Activated T-helper 17 cell treated with anti-CD3 and anti-CD28 coated beads, Interleukin-2, amount 50 U/mL, for 72 hours (primary cell): ENCODE measurements at regions not wholly inside any gene's neighbourhood (a gene's known extent, or its start where the extent isn't known, plus 50 kb on each side); places are given as distances from the start of the nearest gene placed in this dataset.

Experiments
- ATAC-seq: fragments of 150-1000 bp; cut with Tn5 transposase; replicated peaks from 2 replicates; pipeline ENCODE4 v1.10.0; 2021; ENCODE audit warnings: mild to moderate bottlenecking, moderate library complexity
- H3K27ac Mint-ChIP-seq: one replicate; pipeline ENCODE4 v1.8.0; 2022; ENCODE audit warnings: mixed read lengths
- H3K27me3 Mint-ChIP-seq: one replicate; pipeline ENCODE4 v1.8.0; 2022; ENCODE audit warnings: mixed read lengths
- H3K36me3 Mint-ChIP-seq: one replicate; pipeline ENCODE4 v1.8.0; 2022; ENCODE audit warnings: low read depth, mild to moderate bottlenecking, mixed read lengths
- H3K4me1 Mint-ChIP-seq: one replicate; pipeline ENCODE4 v1.8.0; 2022; ENCODE audit warnings: mixed read lengths
- H3K4me3 Mint-ChIP-seq: one replicate; pipeline ENCODE4 v1.8.0; 2022; ENCODE audit warnings: mild to moderate bottlenecking, mixed read lengths
- H3K9me3 Mint-ChIP-seq: one replicate; pipeline ENCODE4 v1.8.0; 2022; ENCODE audit warnings: mixed read lengths

- no peak overlapping the region for H3K4me3 Mint-ChIP-seq
- no peaks in the 10 kb centered on the region for H3K4me1 Mint-ChIP-seq
- H3K9me3 Mint-ChIP-seq, result no peaks in the 10 kb centered on the region
- no peak for ATAC-seq
- peaks cover 5% of the 10 kb centered on the region for H3K27me3 Mint-ChIP-seq
- H3K36me3 Mint-ChIP-seq, result no peaks in the 10 kb centered on the region
- no peak overlapping the region for H3K27ac Mint-ChIP-seq
Observed at GRCh38 chr3:152930516-152930915, 95.6 kb downstream of the P2RY1 start.

- Mint-ChIP-seq H3K27me3 (peaks cover 2% of the 10 kb centered on the region), H3K36me3 (no peaks in the 10 kb centered on the region), H3K27ac (no peak overlapping the region), H3K4me3 (no peak overlapping the region), H3K9me3 (no peaks in the 10 kb centered on the region), H3K4me1 (no peaks in the 10 kb centered on the region)
- no peak for ATAC-seq
Observed at GRCh38 chr3:152937234-152937633, 102.3 kb downstream of the P2RY1 start.

GRCh38 chr3:152938974-152939636 lies 104.2 kb downstream of the P2RY1 start:
- ATAC-seq, result no peak
- Mint-ChIP-seq H3K4me1 (no peaks in the 10 kb centered on the region), H3K27me3 (no peaks in the 10 kb centered on the region), H3K4me3 (no peak overlapping the region), H3K27ac (no peak overlapping the region), H3K36me3 (no peaks in the 10 kb centered on the region), H3K9me3 (no peaks in the 10 kb centered on the region)

GRCh38 chr3:152941859-152942258 lies 106.9 kb downstream of the P2RY1 start:
- no peak for ATAC-seq
- Mint-ChIP-seq H3K27me3 (no peaks in the 10 kb centered on the region), H3K27ac (no peak overlapping the region), H3K4me1 (no peaks in the 10 kb centered on the region), H3K36me3 (no peaks in the 10 kb centered on the region), H3K9me3 (no peaks in the 10 kb centered on the region), H3K4me3 (no peak overlapping the region)

GRCh38 chr3:152942366-152942765 lies 107.4 kb downstream of the P2RY1 start:
- H3K4me3 Mint-ChIP-seq, result no peak overlapping the region
- ATAC-seq, result no peak
- no peaks in the 10 kb centered on the region for H3K27me3 Mint-ChIP-seq
- no peaks in the 10 kb centered on the region for H3K36me3 Mint-ChIP-seq
- no peaks in the 10 kb centered on the region for H3K9me3 Mint-ChIP-seq
- H3K27ac Mint-ChIP-seq, result no peak overlapping the region
- no peaks in the 10 kb centered on the region for H3K4me1 Mint-ChIP-seq

GRCh38 chr3:152943645-152944044 lies 108.7 kb downstream of the P2RY1 start:
- H3K27me3 Mint-ChIP-seq, result no peaks in the 10 kb centered on the region
- no peak overlapping the region for H3K27ac Mint-ChIP-seq
- ATAC-seq, result no peak
- H3K4me3 Mint-ChIP-seq, result no peak overlapping the region
- no peaks in the 10 kb centered on the region for H3K36me3 Mint-ChIP-seq
- H3K9me3 Mint-ChIP-seq, result no peaks in the 10 kb centered on the region
- no peaks in the 10 kb centered on the region for H3K4me1 Mint-ChIP-seq

- no peak overlapping the region for H3K4me3 Mint-ChIP-seq
- no peak for ATAC-seq
- H3K4me1 Mint-ChIP-seq, result no peaks in the 10 kb centered on the region
- H3K27me3 Mint-ChIP-seq, result peaks cover under 1% of the 10 kb centered on the region
- no peaks in the 10 kb centered on the region for H3K36me3 Mint-ChIP-seq
- no peak overlapping the region for H3K27ac Mint-ChIP-seq
- H3K9me3 Mint-ChIP-seq, result no peaks in the 10 kb centered on the region
Observed at GRCh38 chr3:152944671-152945070, 109.7 kb downstream of the P2RY1 start.

GRCh38 chr3:152945556-152945955 lies 110.6 kb downstream of the P2RY1 start:
- no peak for ATAC-seq
- Mint-ChIP-seq H3K4me1 (no peaks in the 10 kb centered on the region), H3K27me3 (peaks cover 7% of the 10 kb centered on the region), H3K27ac (no peak overlapping the region), H3K36me3 (no peaks in the 10 kb centered on the region), H3K9me3 (no peaks in the 10 kb centered on the region), H3K4me3 (no peak overlapping the region)

- no peak for ATAC-seq
- Mint-ChIP-seq H3K27ac (no peak overlapping the region), H3K36me3 (no peaks in the 10 kb centered on the region), H3K4me1 (no peaks in the 10 kb centered on the region), H3K4me3 (no peak overlapping the region), H3K27me3 (peaks cover 3% of the 10 kb centered on the region), H3K9me3 (no peaks in the 10 kb centered on the region)
Observed at GRCh38 chr3:152957491-152957890, 122.6 kb downstream of the P2RY1 start.

GRCh38 chr3:152959307-152959706 lies 124.4 kb downstream of the P2RY1 start:
- no peak overlapping the region for H3K27ac Mint-ChIP-seq

GRCh38 chr3:152960684-152961083 lies 125.8 kb downstream of the P2RY1 start:
- Mint-ChIP-seq H3K4me1 (no peaks in the 10 kb centered on the region), H3K27me3 (peaks cover 5% of the 10 kb centered on the region), H3K9me3 (no peaks in the 10 kb centered on the region), H3K27ac (no peak overlapping the region), H3K36me3 (no peaks in the 10 kb centered on the region), H3K4me3 (no peak overlapping the region)
- no peak for ATAC-seq

More at GRCh38 chr3:152959307-152959706, 124.4 kb downstream of the P2RY1 start:
- Mint-ChIP-seq H3K4me1 (no peaks in the 10 kb centered on the region), H3K9me3 (no peaks in the 10 kb centered on the region), H3K27me3 (peaks cover 5% of the 10 kb centered on the region), H3K36me3 (no peaks in the 10 kb centered on the region), H3K4me3 (no peak overlapping the region)
- no peak for ATAC-seq

GRCh38 chr3:152961323-152961722 lies 126.4 kb downstream of the P2RY1 start:
- Mint-ChIP-seq H3K27ac (no peak overlapping the region), H3K4me1 (no peaks in the 10 kb centered on the region), H3K9me3 (no peaks in the 10 kb centered on the region), H3K4me3 (no peak overlapping the region), H3K27me3 (peaks cover 5% of the 10 kb centered on the region), H3K36me3 (no peaks in the 10 kb centered on the region)
- ATAC-seq, result no peak

GRCh38 chr3:152964911-152965609 lies 130.1 kb downstream of the P2RY1 start:
- no peaks in the 10 kb centered on the region for H3K9me3 Mint-ChIP-seq
- no peak overlapping the region for H3K27ac Mint-ChIP-seq
- no peak overlapping the region for H3K4me3 Mint-ChIP-seq
- no peak for ATAC-seq
- no peaks in the 10 kb centered on the region for H3K4me1 Mint-ChIP-seq
- H3K36me3 Mint-ChIP-seq, result no peaks in the 10 kb centered on the region
- peaks cover 5% of the 10 kb centered on the region for H3K27me3 Mint-ChIP-seq

- H3K9me3 Mint-ChIP-seq, result no peaks in the 10 kb centered on the region
- ATAC-seq, result no peak
- no peaks in the 10 kb centered on the region for H3K4me1 Mint-ChIP-seq
- peaks cover 6% of the 10 kb centered on the region for H3K27me3 Mint-ChIP-seq
- H3K36me3 Mint-ChIP-seq, result no peaks in the 10 kb centered on the region
- H3K27ac Mint-ChIP-seq, result no peak overlapping the region
- H3K4me3 Mint-ChIP-seq, result no peak overlapping the region
Observed at GRCh38 chr3:152968388-152969024, 133.6 kb downstream of the P2RY1 start.
